CD4-positive, alpha-beta T cell treated with Interleukin-4 for 4 hours (primary cell): ENCODE measurements at regions not wholly inside any gene's neighbourhood (a gene's known extent, or its start where the extent isn't known, plus 50 kb on each side); places are given as distances from the start of the nearest gene placed in this dataset.
"Not testable (repeated sequence)": the region's sequence is repeated elsewhere in the genome, so short reads cannot be mapped to it uniquely, and the experiment has no call there.

Experiments used
- DNase-seq: peaks from one replicate; pipeline ENCODE4 v3.0.0-alpha.2; 2020

- DNase-seq, result no peak
Measured at GRCh38 chr16:75780669-75781068, 54.4 kb upstream of the CPHXL start.

GRCh38 chr16:75781683-75782343 lies 55.5 kb upstream of the CPHXL start:
- no peak for DNase-seq

GRCh38 chr16:75787440-75787839 lies 61.1 kb upstream of the CPHXL start:
- DNase-seq, result no peak

GRCh38 chr16:75789237-75789636 lies 62.9 kb upstream of the CPHXL start:
- DNase-seq, result peak; percentile 53

GRCh38 chr16:75792771-75793492 lies 66.6 kb upstream of the CPHXL start:
- no peak for DNase-seq

GRCh38 chr16:75793641-75794040 lies 67.4 kb upstream of the CPHXL start:
- no peak for DNase-seq

- no peak for DNase-seq
Measured at GRCh38 chr16:75794426-75794825, 68.1 kb upstream of the CPHXL start.

GRCh38 chr16:75798714-75799113 lies 72.4 kb upstream of the CPHXL start:
- no peak for DNase-seq

- no peak for DNase-seq
Measured at GRCh38 chr16:75801307-75801706, 75.0 kb upstream of the CPHXL start.

GRCh38 chr16:75803753-75804152 lies 77.5 kb upstream of the CPHXL start:
- DNase-seq, result no peak

- DNase-seq, result no peak
Measured at GRCh38 chr16:75804368-75804767, 78.1 kb upstream of the CPHXL start.

- DNase-seq, result no peak
Measured at GRCh38 chr16:75805946-75806345, 79.7 kb upstream of the CPHXL start.

- no peak for DNase-seq
Measured at GRCh38 chr16:75806487-75806886, 80.2 kb upstream of the CPHXL start.

GRCh38 chr16:75810342-75810741 lies 84.1 kb upstream of the CPHXL start:
- DNase-seq, result no peak

GRCh38 chr16:75811020-75811634 lies 84.8 kb upstream of the CPHXL start:
- no peak for DNase-seq

GRCh38 chr16:75818491-75818890 lies 92.2 kb upstream of the CPHXL start:
- DNase-seq, result no peak

- DNase-seq, result no peak
Measured at GRCh38 chr16:75820672-75821071, 94.4 kb upstream of the CPHXL start.

- no peak for DNase-seq
Measured at GRCh38 chr16:75821117-75821516, 94.8 kb upstream of the CPHXL start.

GRCh38 chr16:75825750-75826149 lies 99.5 kb upstream of the CPHXL start:
- not testable (repeated sequence) for DNase-seq

GRCh38 chr16:75827372-75828038 lies 101.2 kb upstream of the CPHXL start:
- DNase-seq, result not testable (repeated sequence)

GRCh38 chr16:75833385-75833784 lies 107.1 kb upstream of the CPHXL start:
- not testable (repeated sequence) for DNase-seq

GRCh38 chr16:75836347-75837010 lies 110.2 kb upstream of the CPHXL start:
- DNase-seq, result no peak

GRCh38 chr16:75837264-75837663 lies 111.0 kb upstream of the CPHXL start:
- no peak for DNase-seq
